H7 (cell line): ENCODE measurements at regions not wholly inside any gene's neighbourhood (a gene's known extent, or its start where the extent isn't known, plus 50 kb on each side); places are given as distances from the start of the nearest gene placed in this dataset.

Experiments
- DNase-seq: peaks from one replicate; pipeline ENCODE4 v3.0.0; 2012
- H3K27me3 ChIP-seq: 2 replicates; pipeline ENCODE4 v1.6.0; 2011; ENCODE audit warnings: mild to moderate bottlenecking, low read length; ENCODE audit not compliant: control insufficient read depth, insufficient read depth
- H3K36me3 ChIP-seq: replicated peaks from 2 replicates; pipeline ENCODE4 v1.5.1; 2011; ENCODE audit warnings: low read length; ENCODE audit not compliant: control insufficient read depth, insufficient read depth
- H3K4me3 ChIP-seq: 2 replicates; pipeline ENCODE4 v1.5.1; 2011; ENCODE audit warnings: low read depth, mild to moderate bottlenecking, control low read depth, low read length, moderate library complexity; ENCODE audit not compliant: insufficient read depth

- no peaks in the 10 kb centered on the region for H3K27me3 ChIP-seq
- no peak overlapping the region for H3K4me3 ChIP-seq
These were observed 276.3 kb upstream of the LDB2 start for GRCh38 chr4:17174751-17175150.

GRCh38 chr4:17173300-17173699 is 274.9 kb upstream of the LDB2 start:
- Histone ChIP-seq H3K27me3 (no peaks in the 10 kb centered on the region), H3K36me3 (no peaks in the 10 kb centered on the region)
- DNase-seq, result peak; percentile 52

More at GRCh38 chr4:17174751-17175150, 276.3 kb upstream of the LDB2 start:
- no peak for DNase-seq
- no peaks in the 10 kb centered on the region for H3K36me3 ChIP-seq

GRCh38 chr4:17170131-17170530 is 271.7 kb upstream of the LDB2 start:
- no peak overlapping the region for H3K4me3 ChIP-seq
- no peak for DNase-seq
- peaks cover 5% of the 10 kb centered on the region for H3K27me3 ChIP-seq
- H3K36me3 ChIP-seq, result no peaks in the 10 kb centered on the region

More at GRCh38 chr4:17173300-17173699, 274.9 kb upstream of the LDB2 start:
- H3K4me3 ChIP-seq, result no peak overlapping the region

GRCh38 chr4:17169699-17170098 is 271.3 kb upstream of the LDB2 start:
- H3K4me3 ChIP-seq, result no peak overlapping the region
- no peak for DNase-seq
- peaks cover 5% of the 10 kb centered on the region for H3K27me3 ChIP-seq

GRCh38 chr4:17168571-17168970 is 270.1 kb upstream of the LDB2 start:
- Histone ChIP-seq H3K27me3 (peaks cover 5% of the 10 kb centered on the region), H3K36me3 (no peaks in the 10 kb centered on the region), H3K4me3 (no peak overlapping the region)
- DNase-seq, result no peak

More at GRCh38 chr4:17169699-17170098, 271.3 kb upstream of the LDB2 start:
- no peaks in the 10 kb centered on the region for H3K36me3 ChIP-seq

DNA sequence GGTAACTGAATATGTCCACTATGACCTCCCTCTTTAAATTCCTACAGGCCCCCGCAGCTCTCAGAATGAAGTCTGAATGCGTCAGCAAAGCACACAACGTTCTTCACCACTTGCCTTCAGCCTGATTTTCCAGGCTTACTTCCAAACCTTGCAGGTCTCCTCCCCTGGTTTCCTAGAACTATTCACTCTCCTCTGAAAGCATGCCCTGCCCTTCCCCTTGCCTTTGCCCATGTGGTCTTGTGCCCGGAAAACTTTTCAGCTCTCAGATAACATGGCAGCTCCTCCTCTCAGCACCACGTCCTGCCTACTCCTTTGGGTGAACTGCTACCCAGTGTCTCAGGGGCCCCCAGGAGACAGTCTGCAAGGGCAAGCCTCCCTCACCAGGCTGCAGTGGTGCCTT is 268.5 kb upstream of the LDB2 start:
- no peak overlapping the region for H3K4me3 ChIP-seq
- H3K27me3 ChIP-seq, result peaks cover 5% of the 10 kb centered on the region
- DNase-seq, result no peak
- no peaks in the 10 kb centered on the region for H3K36me3 ChIP-seq

DNA sequence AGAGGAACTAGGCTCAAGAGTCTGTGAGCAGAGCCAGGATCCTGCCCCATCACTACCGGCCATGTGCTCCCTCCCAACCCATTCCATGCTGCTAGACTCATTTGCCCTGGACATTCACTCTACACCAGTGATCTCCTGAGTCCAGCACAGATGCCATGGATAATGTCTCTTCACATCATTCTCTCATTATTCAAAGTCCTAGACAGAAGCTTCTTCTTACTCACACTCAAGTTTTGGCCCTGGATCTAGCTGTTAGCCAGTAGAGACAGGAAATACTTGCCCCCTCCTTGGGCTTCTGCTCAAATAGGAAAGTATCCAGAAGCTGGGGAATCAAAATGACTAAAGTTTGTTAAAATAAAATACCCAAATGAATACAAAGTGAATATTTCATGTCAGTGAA is 266.8 kb upstream of the LDB2 start:
- H3K4me3 ChIP-seq, result no peak overlapping the region
- DNase-seq, result no peak
- peaks cover 5% of the 10 kb centered on the region for H3K27me3 ChIP-seq
- H3K36me3 ChIP-seq, result no peaks in the 10 kb centered on the region

DNA sequence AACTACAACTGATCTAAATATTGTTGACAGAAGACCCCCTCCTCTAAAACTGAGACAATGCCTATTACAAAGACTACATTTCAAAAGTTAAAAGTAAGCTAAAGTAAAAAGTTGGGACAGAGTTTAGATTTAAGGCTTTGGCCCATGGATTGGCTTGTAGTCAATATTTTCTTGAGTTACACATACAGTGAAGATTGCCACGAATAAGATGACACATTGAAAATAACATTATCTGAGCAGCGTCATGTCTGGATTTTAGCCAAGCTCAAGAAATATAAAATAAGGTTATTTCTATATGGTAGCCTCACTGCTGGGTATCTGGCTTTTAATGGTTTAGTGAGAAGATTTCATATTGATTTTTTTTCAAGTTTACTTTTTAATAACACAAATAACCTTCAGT is 266.2 kb upstream of the LDB2 start:
- Histone ChIP-seq H3K27me3 (peaks cover 5% of the 10 kb centered on the region), H3K36me3 (no peaks in the 10 kb centered on the region), H3K4me3 (no peak overlapping the region)
- DNase-seq, result no peak

GRCh38 chr4:17163156-17163771 is 264.8 kb upstream of the LDB2 start:
- Histone ChIP-seq H3K36me3 (no peaks in the 10 kb centered on the region), H3K27me3 (peaks cover 5% of the 10 kb centered on the region), H3K4me3 (no peak overlapping the region)
- no peak for DNase-seq

- H3K4me3 ChIP-seq, result no peak overlapping the region
- no peak for DNase-seq
- no peaks in the 10 kb centered on the region for H3K36me3 ChIP-seq
- no peaks in the 10 kb centered on the region for H3K27me3 ChIP-seq
These were observed 258.9 kb upstream of the LDB2 start for GRCh38 chr4:17157304-17157703.

DNA sequence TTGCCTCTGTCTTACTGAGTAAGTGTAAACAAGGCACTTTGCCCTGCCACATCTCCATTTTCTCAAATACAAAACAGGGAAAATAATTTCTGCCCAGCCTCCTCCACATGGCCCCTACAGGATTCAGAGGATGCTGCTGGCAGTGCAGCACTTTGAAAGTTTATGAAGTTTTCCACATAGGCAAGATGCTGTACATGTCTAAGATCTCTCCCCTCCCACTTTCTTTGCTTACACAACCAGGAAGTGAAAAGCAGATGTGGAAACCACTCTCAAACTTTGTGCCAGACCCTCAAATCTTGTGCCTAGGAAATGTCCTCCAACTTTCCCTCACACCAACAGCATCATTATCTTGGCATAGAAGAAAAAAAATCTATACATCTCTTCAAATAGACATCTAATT is 257.0 kb upstream of the LDB2 start:
- H3K27me3 ChIP-seq, result no peaks in the 10 kb centered on the region
- no peak overlapping the region for H3K4me3 ChIP-seq
- no peaks in the 10 kb centered on the region for H3K36me3 ChIP-seq
- no peak for DNase-seq

GRCh38 chr4:17153572-17153971 is 255.1 kb upstream of the LDB2 start:
- DNase-seq, result peak; percentile 17
- no peak overlapping the region for H3K4me3 ChIP-seq
- no peaks in the 10 kb centered on the region for H3K36me3 ChIP-seq
- H3K27me3 ChIP-seq, result no peaks in the 10 kb centered on the region

DNA sequence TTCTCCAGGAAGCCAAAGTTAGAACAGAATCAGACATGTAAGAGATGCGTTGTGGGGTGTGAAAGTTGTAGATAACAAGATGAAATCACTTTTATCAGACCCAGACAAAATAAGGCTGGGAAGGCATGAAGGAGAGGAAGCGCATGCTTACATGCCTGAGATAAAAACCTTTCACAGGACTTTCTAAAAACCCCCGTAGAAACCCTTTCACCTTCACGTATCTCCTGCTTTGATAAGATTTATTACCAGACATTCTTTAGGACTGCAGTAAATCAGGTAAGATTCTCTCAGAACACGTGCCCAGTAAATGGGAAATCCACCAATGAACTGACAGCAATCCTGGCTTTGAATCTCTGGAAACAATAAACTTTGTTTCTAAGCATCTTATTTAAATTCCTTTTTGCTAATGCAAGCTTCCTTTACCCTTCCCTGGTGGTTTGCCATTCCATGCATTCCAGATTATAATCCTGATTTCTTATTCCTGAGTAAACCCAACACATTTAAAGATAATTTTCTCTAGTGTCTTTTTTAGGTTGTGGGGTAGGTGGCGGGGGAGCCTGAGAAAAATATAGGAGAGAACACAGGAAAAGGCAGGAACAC is 254.6 kb upstream of the LDB2 start:
- Histone ChIP-seq H3K27me3 (no peaks in the 10 kb centered on the region), H3K36me3 (no peaks in the 10 kb centered on the region), H3K4me3 (no peak overlapping the region)
- no peak for DNase-seq

GRCh38 chr4:17142232-17142711 is 243.8 kb upstream of the LDB2 start:
- DNase-seq, result no peak
- Histone ChIP-seq H3K27me3 (no peaks in the 10 kb centered on the region), H3K4me3 (no peak overlapping the region)

DNA sequence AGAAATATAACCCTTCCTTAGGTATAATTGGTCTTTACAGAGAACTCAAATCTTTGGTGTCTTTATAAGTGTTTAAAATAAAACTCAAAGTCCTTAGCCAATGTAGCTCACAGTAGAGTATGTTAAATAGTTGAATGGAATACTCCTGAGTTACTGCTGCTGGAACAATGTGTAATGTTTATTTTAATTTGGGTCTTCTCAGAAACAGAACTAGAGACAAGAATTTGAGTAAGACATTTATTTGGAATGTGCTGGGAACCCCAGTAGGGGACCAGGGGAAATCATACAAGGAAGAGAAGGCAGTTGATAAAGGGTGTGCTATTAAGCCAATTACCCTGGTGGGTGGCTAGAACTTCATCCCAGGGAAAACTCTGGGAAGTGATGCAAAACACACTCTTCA is 240.4 kb upstream of the LDB2 start:
- no peak overlapping the region for H3K4me3 ChIP-seq
- H3K27me3 ChIP-seq, result no peaks in the 10 kb centered on the region
- no peak for DNase-seq
- H3K36me3 ChIP-seq, result no peaks in the 10 kb centered on the region

More at GRCh38 chr4:17142232-17142711, 243.8 kb upstream of the LDB2 start:
- no peaks in the 10 kb centered on the region for H3K36me3 ChIP-seq
